Choroid plexus epithelial cell (primary cell): ENCODE measurements at regions not wholly inside any gene's neighbourhood (a gene's known extent, or its start where the extent isn't known, plus 50 kb on each side); places are given as distances from the start of the nearest gene placed in this dataset.
"Not testable (repeated sequence)": the region's sequence is repeated elsewhere in the genome, so short reads cannot be mapped to it uniquely, and the experiment has no call there.

Experiments used
- DNase-seq: peaks from one replicate; pipeline ENCODE4 v3.0.0-alpha.2; 2010; ENCODE audit warnings: low read depth
- H3K4me3 ChIP-seq: 2 replicates; pipeline ENCODE4 v1.5.1; 2011; ENCODE audit warnings: low read depth, mild to moderate bottlenecking, control low read depth, low read length, moderate library complexity
- TF ChIP-seq, protein P1 (sequence below): conservative IDR thresholded peaks from 2 replicates; pipeline ENCODE4 v1.5.1; 2011; ENCODE audit warnings: low read depth, mild to moderate bottlenecking, control low read depth, inconsistent platforms, low read length, moderate library complexity

- TF ChIP-seq, protein P1, sequence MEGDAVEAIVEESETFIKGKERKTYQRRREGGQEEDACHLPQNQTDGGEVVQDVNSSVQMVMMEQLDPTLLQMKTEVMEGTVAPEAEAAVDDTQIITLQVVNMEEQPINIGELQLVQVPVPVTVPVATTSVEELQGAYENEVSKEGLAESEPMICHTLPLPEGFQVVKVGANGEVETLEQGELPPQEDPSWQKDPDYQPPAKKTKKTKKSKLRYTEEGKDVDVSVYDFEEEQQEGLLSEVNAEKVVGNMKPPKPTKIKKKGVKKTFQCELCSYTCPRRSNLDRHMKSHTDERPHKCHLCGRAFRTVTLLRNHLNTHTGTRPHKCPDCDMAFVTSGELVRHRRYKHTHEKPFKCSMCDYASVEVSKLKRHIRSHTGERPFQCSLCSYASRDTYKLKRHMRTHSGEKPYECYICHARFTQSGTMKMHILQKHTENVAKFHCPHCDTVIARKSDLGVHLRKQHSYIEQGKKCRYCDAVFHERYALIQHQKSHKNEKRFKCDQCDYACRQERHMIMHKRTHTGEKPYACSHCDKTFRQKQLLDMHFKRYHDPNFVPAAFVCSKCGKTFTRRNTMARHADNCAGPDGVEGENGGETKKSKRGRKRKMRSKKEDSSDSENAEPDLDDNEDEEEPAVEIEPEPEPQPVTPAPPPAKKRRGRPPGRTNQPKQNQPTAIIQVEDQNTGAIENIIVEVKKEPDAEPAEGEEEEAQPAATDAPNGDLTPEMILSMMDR = no peak
- no peak overlapping the region for H3K4me3 ChIP-seq
- DNase-seq = no peak
These were observed 1030.4 kb downstream of the SLITRK5 start for GRCh38 chr13:88701551-88701950.

DNA sequence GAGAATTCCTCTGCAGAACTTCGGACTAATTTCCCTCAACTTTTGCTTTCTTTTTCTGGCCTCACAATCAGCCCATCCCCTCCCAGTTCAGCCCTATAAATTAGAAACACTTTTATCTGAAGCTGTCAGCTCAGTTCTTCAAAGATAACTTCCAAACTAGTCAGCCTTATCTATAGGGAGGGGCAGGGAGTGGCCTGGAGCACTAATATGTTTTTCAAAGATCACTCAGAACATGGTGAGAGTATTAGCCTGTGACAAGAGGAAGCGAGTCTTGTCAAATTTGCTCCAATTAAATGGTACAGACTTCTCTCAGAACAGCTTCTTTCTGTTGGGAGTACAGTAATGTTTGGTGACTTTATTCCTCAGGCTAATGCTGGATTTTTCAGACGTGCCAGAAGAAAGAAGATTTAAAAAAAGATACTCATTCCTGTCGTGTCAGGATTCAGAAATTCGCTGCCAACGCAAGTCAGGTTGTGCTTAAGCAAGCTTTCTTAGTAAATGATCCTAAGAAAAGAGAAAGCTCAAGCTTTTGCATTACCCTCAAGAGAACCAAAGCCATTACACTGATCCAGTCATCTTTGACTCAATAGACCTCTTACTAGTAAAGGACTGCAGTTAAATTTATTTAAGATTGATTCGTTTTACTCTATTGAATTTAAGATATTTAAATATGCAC lies 1033.6 kb downstream of the SLITRK5 start:
- no peak overlapping the region for H3K4me3 ChIP-seq
- no peak for DNase-seq
- TF ChIP-seq, protein P1 = no peak

DNA sequence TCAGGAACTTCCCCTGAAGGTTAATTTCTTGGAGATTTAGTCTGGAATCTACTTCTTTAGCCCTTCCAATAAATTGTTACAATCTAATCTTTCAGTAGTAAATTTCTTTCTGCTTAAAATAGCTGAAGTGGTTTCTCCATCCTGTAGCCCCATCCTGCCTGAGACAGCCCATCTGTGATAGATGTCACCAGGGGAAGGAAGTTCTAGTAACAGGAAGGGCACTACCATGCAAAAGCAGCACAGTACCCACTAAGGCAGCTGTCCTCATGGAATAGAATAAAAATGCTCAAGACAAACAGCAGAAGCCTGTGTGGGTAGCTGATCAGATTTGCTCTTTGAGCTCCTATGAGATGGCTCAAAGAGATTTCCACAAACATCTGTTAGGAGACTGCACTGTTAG lies 1036.5 kb downstream of the SLITRK5 start:
- TF ChIP-seq, protein P1 = no peak
- H3K4me3 ChIP-seq = no peak overlapping the region
- no peak for DNase-seq

DNA sequence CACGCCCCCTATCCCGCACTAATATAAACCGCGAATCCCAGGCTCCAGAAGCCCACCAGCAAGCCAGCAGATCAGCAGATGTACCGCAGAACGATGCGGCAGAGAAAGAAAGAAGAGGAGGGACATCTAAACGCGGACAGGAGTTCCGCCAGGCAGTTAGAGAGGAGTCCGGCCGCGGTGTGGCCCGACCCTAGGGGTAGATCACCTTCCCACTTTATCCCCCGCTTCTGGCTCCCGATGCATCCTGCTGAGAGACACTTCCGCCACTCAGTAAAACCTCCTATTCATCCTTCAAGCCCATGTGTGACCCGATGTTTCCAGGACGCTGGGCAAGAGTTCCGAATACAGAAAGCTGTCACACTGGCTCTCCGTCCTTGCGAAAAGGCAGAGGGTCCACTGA lies 1046.8 kb downstream of the SLITRK5 start:
- no peak overlapping the region for H3K4me3 ChIP-seq
- TF ChIP-seq, protein P1 = no peak

DNA sequence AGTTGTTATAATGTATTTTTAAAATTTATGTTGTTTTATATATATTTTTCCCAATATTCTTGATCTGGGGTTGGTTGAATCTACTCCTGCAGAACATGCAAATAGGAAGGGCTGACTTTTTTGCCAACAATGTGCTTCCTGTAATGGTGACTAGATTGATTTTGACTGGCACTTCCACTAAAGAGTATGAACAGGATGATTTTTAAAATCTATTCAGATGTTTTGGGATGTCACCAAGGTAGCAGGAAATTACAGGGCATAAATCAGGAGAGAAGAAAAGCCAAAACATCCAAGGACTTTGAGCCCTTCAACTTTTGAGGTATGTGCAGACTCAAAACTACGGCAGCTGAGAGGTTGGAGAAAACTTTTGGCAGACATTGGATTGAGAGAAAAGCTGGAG lies 1047.6 kb downstream of the SLITRK5 start:
- TF ChIP-seq, protein P1 = no peak
- no peak overlapping the region for H3K4me3 ChIP-seq
- DNase-seq = no peak

More for the DNA sequence above, 1046.8 kb downstream of the SLITRK5 start:
- DNase-seq = no peak

GRCh38 chr13:88726075-88726474 lies 1054.9 kb downstream of the SLITRK5 start:
- TF ChIP-seq, protein P1 = no peak
- H3K4me3 ChIP-seq = no peak overlapping the region

DNA sequence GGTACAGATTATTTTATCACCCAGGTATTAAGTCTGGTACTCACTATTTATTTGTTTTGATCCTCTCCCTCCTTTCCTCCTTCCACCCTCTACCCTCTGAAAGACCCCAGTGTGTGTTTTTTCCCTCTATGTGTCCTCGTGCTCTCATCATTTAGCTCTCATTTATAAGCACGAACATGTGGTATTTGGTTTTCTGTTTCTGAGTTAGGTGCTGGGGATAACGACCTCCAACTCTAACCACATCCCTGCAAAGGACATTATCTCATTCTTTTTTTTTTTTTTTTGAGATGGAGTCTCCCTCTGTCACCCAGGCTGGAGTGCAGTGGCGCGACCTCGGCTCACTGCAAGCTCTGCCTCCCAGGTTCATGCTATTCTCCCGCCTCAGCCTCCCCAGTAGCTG lies 1056.1 kb downstream of the SLITRK5 start:
- H3K4me3 ChIP-seq, DNase-seq: not testable (repeated sequence)

More at GRCh38 chr13:88726075-88726474, 1054.9 kb downstream of the SLITRK5 start:
- DNase-seq = no peak
